ENCODE measurements at regions not wholly inside any gene's neighbourhood (a gene's known extent, or its start where the extent isn't known, plus 50 kb on each side); places are given as distances from the start of the nearest gene placed in this dataset.

DNA sequence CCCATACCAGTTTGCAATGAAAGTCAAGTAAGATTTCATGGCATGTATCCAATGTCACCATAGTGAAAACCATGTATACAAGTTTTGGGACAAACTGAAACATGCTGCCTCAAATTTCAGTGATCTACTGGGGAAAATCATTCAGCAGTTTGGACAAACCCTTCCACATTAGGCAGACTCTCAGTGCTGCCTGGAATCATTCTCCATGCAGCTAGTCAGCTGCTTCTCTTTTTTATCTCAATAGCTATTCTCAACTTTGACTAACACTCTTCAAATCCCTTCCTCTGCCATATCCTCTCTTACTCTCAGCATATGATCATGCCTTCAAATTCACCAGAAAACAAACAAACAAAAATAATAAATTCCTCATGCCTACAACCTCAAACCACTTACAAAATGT, 323.3 kb downstream of the MAN2A1 start:
- H3K9me3 ChIP-seq = no peaks in the 10 kb centered on the region
- H3K36me3 ChIP-seq = no peaks in the 10 kb centered on the region
- no peak for DNase-seq
- H3K4me1 ChIP-seq = no peaks in the 10 kb centered on the region
- TF ChIP-seq EP300 (IDR thresholded peaks at IDR 0.05) (no peak), POLR2A (IDR thresholded peaks at IDR 0.05) (no peak), POLR2AphosphoS5 (IDR thresholded peaks at IDR 0.05) (no peak)
- TF ChIP-seq, protein P1, sequence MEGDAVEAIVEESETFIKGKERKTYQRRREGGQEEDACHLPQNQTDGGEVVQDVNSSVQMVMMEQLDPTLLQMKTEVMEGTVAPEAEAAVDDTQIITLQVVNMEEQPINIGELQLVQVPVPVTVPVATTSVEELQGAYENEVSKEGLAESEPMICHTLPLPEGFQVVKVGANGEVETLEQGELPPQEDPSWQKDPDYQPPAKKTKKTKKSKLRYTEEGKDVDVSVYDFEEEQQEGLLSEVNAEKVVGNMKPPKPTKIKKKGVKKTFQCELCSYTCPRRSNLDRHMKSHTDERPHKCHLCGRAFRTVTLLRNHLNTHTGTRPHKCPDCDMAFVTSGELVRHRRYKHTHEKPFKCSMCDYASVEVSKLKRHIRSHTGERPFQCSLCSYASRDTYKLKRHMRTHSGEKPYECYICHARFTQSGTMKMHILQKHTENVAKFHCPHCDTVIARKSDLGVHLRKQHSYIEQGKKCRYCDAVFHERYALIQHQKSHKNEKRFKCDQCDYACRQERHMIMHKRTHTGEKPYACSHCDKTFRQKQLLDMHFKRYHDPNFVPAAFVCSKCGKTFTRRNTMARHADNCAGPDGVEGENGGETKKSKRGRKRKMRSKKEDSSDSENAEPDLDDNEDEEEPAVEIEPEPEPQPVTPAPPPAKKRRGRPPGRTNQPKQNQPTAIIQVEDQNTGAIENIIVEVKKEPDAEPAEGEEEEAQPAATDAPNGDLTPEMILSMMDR (IDR thresholded peaks at IDR 0.05) = no peak
- no peak overlapping the region for H3K4me3 ChIP-seq
- H3K27ac ChIP-seq = no peak overlapping the region
- no peaks in the 10 kb centered on the region for H3K27me3 ChIP-seq
- intact Hi-C loops (cut with DNase I) = no loop called here

DNA sequence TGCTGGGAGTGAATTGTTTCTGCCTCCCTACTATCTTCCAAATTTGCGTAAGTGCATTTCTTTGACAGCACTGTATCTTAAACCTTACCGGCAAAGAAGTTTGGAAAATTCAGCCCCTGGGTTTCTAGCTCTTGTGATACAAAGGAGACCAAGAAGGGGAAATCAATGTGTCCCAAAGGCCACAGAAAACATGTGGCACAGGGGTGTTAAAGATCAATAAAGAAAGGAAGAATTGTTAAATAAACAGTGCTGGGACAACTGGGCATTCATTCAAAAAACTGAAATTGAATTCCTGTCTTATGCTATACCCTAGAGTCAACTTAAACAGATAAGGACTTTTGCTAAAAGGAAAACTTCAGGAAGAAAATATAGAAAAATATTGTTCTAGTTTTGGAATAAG, 328.1 kb downstream of the MAN2A1 start:
- intact Hi-C loops (cut with DNase I) = no loop called here
- Histone ChIP-seq H3K27me3 (no peaks in the 10 kb centered on the region), H3K4me1 (no peaks in the 10 kb centered on the region), H3K4me3 (no peak overlapping the region), H3K36me3 (no peaks in the 10 kb centered on the region), H3K27ac (no peak overlapping the region), H3K9me3 (no peaks in the 10 kb centered on the region)
- TF ChIP-seq POLR2A (IDR thresholded peaks at IDR 0.05) (no peak), POLR2AphosphoS5 (IDR thresholded peaks at IDR 0.05) (no peak), EP300 (IDR thresholded peaks at IDR 0.05) (no peak)
- TF ChIP-seq, protein P1 (IDR thresholded peaks at IDR 0.05) = no peak
- no peak for DNase-seq
- 76 to 98% methylated on average over 2 of the region's 2 CpGs for WGBS, 2 donors

DNA sequence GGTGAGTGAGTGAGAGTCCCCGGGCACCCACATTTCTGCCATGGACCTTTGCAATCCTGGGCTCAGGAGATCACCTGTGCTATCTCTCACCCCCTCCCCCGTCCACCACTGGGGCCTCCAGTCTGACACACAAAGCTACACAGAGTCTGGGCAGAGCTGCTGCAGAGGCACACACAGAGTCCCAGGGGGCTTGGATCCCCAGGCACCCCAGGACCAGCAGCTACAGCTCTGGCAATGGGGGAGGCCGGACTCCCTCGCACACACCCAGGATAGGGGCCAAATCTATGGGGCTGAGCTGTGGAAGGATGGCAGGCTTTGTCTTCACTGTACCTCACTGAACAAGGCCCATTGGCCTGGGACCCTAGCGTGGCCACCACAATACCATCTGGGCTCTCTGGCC, 328.8 kb downstream of the MAN2A1 start:
- Histone ChIP-seq H3K27ac (no peak overlapping the region), H3K9me3 (no peaks in the 10 kb centered on the region), H3K36me3 (no peaks in the 10 kb centered on the region), H3K4me1 (no peaks in the 10 kb centered on the region), H3K4me3 (no peak overlapping the region), H3K27me3 (no peaks in the 10 kb centered on the region)
- TF ChIP-seq, protein P1 (IDR thresholded peaks at IDR 0.05) = no peak
- WGBS, 2 donors = 93% methylated on average over 5 of the region's 5 CpGs
- intact Hi-C loops (cut with DNase I) = no loop called here
- no peak for DNase-seq

DNA sequence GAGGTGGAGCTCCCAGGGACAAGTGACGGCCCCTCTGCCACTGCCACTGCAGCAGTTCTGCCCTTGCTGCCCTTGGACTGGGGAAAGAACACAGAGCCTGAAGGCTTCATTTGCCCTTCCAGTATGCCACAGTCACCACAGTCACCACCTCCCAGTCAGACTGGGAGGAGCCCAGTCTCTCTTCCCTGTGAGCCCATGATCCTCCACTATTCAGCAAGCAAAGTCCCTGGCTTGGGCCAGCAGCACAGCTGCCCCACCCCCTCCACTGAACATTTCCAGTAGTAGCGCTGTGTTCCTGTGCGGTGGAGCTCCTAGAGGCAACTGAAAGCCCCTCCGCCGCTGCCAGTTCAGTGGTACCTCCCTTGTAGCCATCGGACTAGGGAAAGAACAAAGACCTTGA, 329.4 kb downstream of the MAN2A1 start:
- Histone ChIP-seq H3K36me3 (no peaks in the 10 kb centered on the region), H3K27ac (no peak overlapping the region), H3K4me3 (no peak overlapping the region), H3K9me3 (no peaks in the 10 kb centered on the region), H3K27me3 (no peaks in the 10 kb centered on the region), H3K4me1 (no peaks in the 10 kb centered on the region)
- WGBS, 2 donors = 94 to 95% methylated on average over 6 of the region's 6 CpGs
- no peak for DNase-seq
- intact Hi-C loops (cut with DNase I) = no loop called here
- no peak for TF ChIP-seq POLR2AphosphoS5 (IDR thresholded peaks at IDR 0.05)
- no peak for TF ChIP-seq POLR2A (IDR thresholded peaks at IDR 0.05)
- TF ChIP-seq, protein P1 (IDR thresholded peaks at IDR 0.05) = no peak
- no peak for TF ChIP-seq EP300 (IDR thresholded peaks at IDR 0.05)

DNA sequence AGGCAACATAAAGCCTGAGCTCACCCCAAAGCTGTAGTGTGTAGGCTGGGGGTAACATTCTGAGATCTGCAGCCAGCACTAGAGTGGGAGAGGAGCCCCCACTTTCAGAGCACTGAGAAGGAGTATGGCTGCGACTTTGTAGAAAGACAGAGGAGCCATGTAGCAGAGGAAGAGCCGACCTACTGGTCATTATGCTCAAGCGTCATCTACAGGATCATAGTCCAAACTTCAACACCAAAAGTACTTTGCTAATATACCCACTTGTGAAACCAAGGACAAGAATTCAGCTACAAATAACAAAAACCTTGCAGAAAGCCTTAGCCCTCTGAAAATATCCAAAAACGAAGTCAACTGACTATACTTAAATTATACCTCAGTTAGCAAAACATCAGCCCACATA, 330.1 kb downstream of the MAN2A1 start:
- TF ChIP-seq POLR2A (IDR thresholded peaks at IDR 0.05) (no peak), POLR2AphosphoS5 (IDR thresholded peaks at IDR 0.05) (no peak), EP300 (IDR thresholded peaks at IDR 0.05) (no peak)
- TF ChIP-seq, protein P1 (IDR thresholded peaks at IDR 0.05) = no peak
- DNase-seq = no peak
- Histone ChIP-seq H3K4me3 (no peak overlapping the region), H3K27me3 (no peaks in the 10 kb centered on the region), H3K36me3 (no peaks in the 10 kb centered on the region), H3K9me3 (no peaks in the 10 kb centered on the region), H3K4me1 (no peaks in the 10 kb centered on the region), H3K27ac (no peak overlapping the region)
- intact Hi-C loops (cut with DNase I) = no loop called here
- WGBS, 2 donors = 85 to 92% methylated on average over 4 of the region's 4 CpGs
